Mesodermal cell (in vitro differentiated cells): ENCODE measurements at regions not wholly inside any gene's neighbourhood (a gene's known extent, or its start where the extent isn't known, plus 50 kb on each side); places are given as distances from the start of the nearest gene placed in this dataset.

ENCODE experiments used
- H3K27ac ChIP-seq: 2 replicates; pipeline ENCODE4 v1.7.0; 2013; ENCODE audit warnings: mild to moderate bottlenecking, low read depth, low read length, moderate library complexity; ENCODE audit not compliant: severe bottlenecking
- H3K36me3 ChIP-seq: 2 replicates; pipeline ENCODE4 v1.7.1; 2013; ENCODE audit warnings: mild to moderate bottlenecking, low read length, moderate library complexity; ENCODE audit not compliant: control insufficient read depth, insufficient read depth
- H3K4me1 ChIP-seq: one replicate; pipeline ENCODE4 v1.7.1; 2013; ENCODE audit warnings: mild to moderate bottlenecking, low read length; ENCODE audit not compliant: insufficient read depth, control insufficient read depth, poor library complexity, severe bottlenecking
- H3K4me3 ChIP-seq: 2 replicates; pipeline ENCODE4 v1.7.0; 2013; ENCODE audit warnings: low read length, control low read depth, mild to moderate bottlenecking; ENCODE audit not compliant: insufficient read depth, poor library complexity, severe bottlenecking; ENCODE audit errors: extremely low read depth
- H3K9me3 ChIP-seq: 2 replicates; pipeline ENCODE4 v1.7.1; 2013; ENCODE audit warnings: mild to moderate bottlenecking, low read length, moderate library complexity; ENCODE audit not compliant: control insufficient read depth
- WGBS, 2 experiments: methylation state at CpG; one replicate each; pipeline ENCODE4 v1.1.5; 2013; ENCODE audit warnings: missing lambda C conversion rate in 2 of 2; ENCODE audit not compliant: insufficient coverage in 2 of 2; 5-methylcytosine and 5-hydroxymethylcytosine counted together

DNA sequence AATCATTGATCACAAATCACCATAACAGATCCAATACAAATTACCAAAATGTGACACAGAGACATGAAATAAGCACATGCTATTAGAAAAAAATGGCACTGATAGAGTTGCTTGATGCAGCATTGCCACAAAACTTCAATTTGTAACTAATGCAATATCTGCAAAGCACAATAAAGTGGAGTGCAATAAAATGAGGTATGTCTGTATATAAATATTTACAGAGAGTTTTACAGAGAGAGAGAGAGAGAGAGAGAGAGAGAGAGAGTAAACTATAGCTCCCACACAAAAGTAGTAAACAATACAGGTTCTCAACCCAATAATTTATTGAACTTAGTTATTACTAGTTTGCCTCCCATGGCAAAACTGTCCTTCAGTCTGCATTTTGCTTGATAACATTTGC lies 1807.0 kb downstream of the SUCLG1 start:
- Histone ChIP-seq H3K4me1 (no peaks in the 10 kb centered on the region), H3K27ac (no peak overlapping the region)

DNA sequence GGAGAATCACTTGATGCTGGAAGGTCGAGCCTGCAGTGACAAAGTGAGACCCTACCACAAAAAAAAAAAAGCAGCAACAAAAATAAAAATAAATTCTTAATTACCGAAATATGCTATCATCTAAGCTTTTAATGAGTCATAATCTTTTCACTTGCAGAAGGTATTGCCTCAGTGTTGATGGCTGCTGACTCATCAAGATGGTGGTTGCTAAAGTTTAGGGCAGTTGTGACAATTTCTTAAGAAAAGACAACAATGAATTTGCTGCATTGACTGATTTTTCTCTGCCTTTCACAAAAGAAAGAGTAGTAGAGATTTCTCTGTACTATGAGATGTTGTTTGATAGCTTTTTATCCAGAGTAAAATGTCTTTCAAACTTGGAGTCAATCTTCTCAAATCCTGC lies 1809.0 kb downstream of the SUCLG1 start:
- Histone ChIP-seq H3K9me3 (no peaks in the 10 kb centered on the region), H3K36me3 (no peaks in the 10 kb centered on the region), H3K4me1 (no peaks in the 10 kb centered on the region), H3K4me3 (no peak overlapping the region), H3K27ac (no peak overlapping the region)
- WGBS, 2 experiments, result no CpG with 5 or more reads among the region's 2 CpGs

More for the DNA sequence above, 1807.0 kb downstream of the SUCLG1 start:
- Histone ChIP-seq H3K9me3 (no peaks in the 10 kb centered on the region), H3K36me3 (no peaks in the 10 kb centered on the region), H3K4me3 (no peak overlapping the region)

DNA sequence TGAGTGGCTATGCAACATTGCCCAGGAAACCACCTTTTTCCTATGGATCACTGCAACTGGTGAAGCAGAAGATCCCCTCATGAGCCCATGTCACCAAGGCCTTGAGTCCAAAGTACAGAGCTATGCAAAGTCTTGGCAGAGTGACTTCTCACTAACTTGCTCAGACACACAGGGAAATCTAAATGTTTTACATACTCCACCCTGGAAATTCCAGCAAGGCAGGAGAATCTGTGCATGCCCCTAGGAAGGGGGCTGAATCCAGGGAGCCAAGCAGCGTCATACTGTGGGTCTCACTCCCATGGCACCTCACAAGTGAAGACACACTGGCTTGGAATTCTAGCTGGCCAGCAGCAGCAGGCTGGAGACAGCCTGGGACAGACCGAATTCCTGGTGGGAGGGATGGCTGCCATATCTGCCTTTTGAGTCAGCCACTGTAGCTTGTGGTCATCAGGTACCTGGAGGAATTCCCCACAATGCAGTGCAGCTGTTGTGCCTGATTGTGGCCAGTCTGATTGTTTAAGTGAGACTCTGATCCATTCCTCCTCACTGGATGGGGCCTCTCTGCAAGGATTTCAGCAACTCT lies 1817.4 kb downstream of the SUCLG1 start:
- H3K9me3 ChIP-seq, result peaks cover 16% of the 10 kb centered on the region
- no peak overlapping the region for H3K27ac ChIP-seq
- WGBS, 2 experiments, result 83 to 87% methylated on average over 2 of the region's 2 CpGs
- H3K4me1 ChIP-seq, result no peaks in the 10 kb centered on the region
- no peak overlapping the region for H3K4me3 ChIP-seq
- H3K36me3 ChIP-seq, result no peaks in the 10 kb centered on the region

DNA sequence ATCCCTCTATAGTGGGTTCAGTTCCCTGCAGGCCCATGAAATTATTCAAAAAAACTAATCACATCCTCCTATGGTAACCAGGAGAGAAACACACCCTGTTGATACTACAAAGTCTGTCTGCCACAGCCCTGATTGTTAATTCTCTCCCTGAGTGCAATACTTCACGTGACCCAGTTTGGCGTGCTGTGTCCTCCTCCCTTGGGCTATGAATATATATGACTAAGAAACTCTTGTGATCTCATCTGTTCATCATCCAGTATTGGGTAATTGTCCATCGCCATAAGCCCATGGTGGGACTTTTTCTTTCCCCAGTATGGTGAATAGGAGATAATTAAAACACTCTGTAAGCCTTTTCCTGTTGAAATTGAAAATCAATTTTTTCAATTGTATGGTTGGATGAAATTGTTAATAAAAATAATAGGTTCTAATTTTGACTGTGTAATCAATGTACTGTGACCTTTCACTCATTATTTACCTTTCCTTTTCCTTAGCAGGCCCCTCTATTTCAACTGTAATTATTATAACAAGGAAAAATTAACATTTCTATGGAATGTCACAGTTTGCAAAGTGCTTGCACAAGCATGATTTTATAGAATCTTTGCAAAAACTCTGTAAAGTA lies 1822.6 kb downstream of the SUCLG1 start:
- Histone ChIP-seq H3K4me1 (no peaks in the 10 kb centered on the region), H3K27ac (no peak overlapping the region), H3K36me3 (no peaks in the 10 kb centered on the region), H3K9me3 (peaks cover 16% of the 10 kb centered on the region), H3K4me3 (no peak overlapping the region)
- 100% methylated on average over 1 to 2 of the region's 3 CpGs for WGBS, 2 experiments

DNA sequence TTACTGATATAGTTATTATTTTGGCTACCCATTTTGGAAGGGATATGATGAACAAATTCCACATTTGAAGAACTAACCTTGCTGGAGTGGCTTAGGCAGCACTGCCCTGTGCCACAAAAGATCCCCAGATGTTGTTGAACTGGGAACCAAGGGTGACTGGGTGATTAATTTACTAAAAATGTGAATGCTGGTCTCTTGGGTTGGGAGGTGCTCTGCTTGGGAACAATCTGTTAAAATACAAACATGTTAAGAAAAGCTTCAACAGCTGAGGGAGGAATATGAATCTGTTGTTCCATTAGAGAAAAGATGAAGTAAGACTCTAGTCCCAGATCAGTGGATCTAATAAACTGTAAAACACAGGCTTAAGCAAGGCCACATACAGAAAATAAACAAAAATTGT lies 1860.1 kb downstream of the SUCLG1 start:
- H3K4me1 ChIP-seq, result no peaks in the 10 kb centered on the region
- H3K27ac ChIP-seq, result no peak overlapping the region
- no peak overlapping the region for H3K4me3 ChIP-seq
- H3K9me3 ChIP-seq, result no peaks in the 10 kb centered on the region
- H3K36me3 ChIP-seq, result no peaks in the 10 kb centered on the region

DNA sequence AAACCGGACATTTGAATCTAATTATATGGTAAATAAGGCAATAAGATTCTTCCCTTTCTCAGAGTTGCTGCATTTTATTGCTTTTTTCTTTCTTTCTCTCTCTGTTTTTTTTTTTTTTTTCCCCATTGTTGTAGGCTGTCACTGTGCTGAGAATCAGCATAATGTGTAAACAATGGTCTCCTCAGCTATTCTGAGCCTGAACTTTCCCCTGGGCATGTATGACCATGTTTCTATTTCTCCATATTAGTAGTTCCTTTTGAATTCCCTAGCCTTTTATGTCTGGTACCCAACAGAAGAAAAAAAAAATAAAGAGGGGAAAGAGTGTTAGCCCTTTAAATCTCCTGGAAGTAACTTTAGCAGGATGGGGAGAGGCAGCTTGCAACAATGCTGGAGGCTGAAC lies 1862.5 kb downstream of the SUCLG1 start:
- WGBS, 2 experiments, result no CpG with 5 or more reads among the region's 1 CpG
- H3K4me1 ChIP-seq, result no peaks in the 10 kb centered on the region
- no peak overlapping the region for H3K27ac ChIP-seq
- no peaks in the 10 kb centered on the region for H3K9me3 ChIP-seq
- no peaks in the 10 kb centered on the region for H3K36me3 ChIP-seq
- H3K4me3 ChIP-seq, result no peak overlapping the region

DNA sequence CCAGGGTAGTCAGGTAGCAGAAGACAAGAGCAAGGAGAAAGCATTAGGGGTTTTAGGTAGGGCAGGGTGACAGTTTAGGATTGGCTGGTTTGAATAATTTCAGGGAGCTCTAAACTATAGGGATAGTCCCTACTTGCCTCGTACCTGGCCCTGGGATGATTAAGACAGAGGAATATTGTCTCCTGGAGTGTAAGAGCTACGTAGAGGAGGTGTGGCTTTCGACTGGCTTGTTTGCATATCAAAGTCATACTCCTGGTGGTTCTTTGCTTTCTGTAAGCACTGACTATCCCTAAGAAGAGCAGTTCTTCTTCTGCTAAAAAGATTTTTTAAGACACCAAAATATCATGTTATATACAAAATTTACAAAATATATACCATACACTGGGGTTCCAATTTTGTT lies 1867.4 kb downstream of the SUCLG1 start:
- Histone ChIP-seq H3K27ac (no peak overlapping the region), H3K9me3 (no peaks in the 10 kb centered on the region), H3K36me3 (no peaks in the 10 kb centered on the region), H3K4me3 (no peak overlapping the region), H3K4me1 (no peaks in the 10 kb centered on the region)
- WGBS, 2 experiments, result 30 to 50% methylated on average over 1 of the region's 3 CpGs

DNA sequence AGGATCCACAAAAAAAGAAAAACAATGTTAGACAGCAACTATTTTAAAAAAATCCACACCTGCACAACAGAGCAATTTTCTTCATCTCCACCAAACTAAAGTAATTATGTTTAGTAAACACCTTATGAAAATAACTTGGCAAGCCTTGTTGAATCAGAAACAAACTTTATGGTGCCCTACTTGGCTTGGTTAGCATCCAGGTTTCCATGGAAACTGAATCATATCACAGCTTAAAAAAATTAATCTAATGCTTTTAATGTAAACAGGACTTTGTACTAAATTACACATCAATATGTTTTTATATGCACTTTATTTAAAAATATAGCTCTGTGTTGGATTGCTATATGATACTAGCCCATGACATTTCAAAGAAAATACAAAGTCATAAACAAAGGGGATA lies 1882.4 kb downstream of the SUCLG1 start:
- Histone ChIP-seq H3K27ac (no peak overlapping the region), H3K4me1 (no peaks in the 10 kb centered on the region), H3K36me3 (no peaks in the 10 kb centered on the region), H3K9me3 (peaks cover 2% of the 10 kb centered on the region), H3K4me3 (no peak overlapping the region)

DNA sequence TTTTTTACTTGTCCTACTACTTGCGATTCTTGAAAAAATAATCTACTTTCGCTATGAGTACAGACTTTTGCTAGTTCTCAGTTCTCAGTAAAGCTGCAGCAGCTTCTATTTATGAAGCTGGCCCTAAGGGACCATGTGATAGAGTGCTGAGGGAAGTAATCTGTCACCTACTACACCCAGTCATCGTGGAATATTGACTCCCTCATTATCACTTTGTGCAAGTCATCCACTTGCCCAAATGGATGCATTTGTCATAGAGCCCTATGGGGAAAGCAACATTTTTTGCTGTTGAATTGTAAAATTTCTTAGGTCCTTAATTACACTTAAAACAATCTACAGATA lies 1919.8 kb downstream of the SUCLG1 start:
- no peaks in the 10 kb centered on the region for H3K4me1 ChIP-seq
- no peak overlapping the region for H3K27ac ChIP-seq
- no CpG with 5 or more reads among the region's 3 CpGs for WGBS, 2 experiments
- no peaks in the 10 kb centered on the region for H3K9me3 ChIP-seq
- H3K36me3 ChIP-seq, result no peaks in the 10 kb centered on the region
- no peak overlapping the region for H3K4me3 ChIP-seq

DNA sequence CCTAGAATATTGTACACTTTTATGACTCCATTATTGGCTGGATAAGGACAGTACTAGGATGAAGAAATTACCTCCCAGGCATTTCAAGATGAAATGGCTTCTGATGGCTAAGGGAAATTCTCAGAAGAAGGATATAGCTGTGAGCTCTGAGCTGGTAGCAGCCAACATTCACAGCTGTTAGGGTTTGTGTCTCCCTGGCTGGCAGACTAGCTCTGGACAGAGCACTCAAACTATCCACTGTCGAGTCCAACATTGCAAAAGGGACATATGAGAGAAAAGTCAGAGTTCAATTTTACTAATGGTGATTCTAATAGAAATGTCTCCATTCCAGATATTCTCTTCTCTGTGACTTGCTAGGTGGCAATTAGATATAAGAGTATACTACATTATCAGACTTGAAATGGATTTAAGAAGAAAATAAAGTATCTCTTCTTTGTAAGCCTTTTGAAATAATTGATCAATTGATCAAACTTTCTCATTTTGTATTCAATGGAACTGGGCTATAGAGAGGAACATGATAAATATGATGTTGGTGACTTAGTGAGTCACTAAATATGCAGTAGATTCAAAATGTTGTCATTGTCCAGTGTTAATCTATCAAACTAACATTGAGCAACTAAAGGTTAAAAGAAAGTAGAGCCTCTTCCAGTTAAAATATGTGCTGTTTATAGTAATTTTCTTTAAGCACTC lies 1920.3 kb downstream of the SUCLG1 start:
- Histone ChIP-seq H3K9me3 (no peaks in the 10 kb centered on the region), H3K4me3 (no peak overlapping the region), H3K4me1 (no peaks in the 10 kb centered on the region), H3K27ac (no peak overlapping the region), H3K36me3 (no peaks in the 10 kb centered on the region)
- no CpG with 5 or more reads among the region's 1 CpG for WGBS, 2 experiments

DNA sequence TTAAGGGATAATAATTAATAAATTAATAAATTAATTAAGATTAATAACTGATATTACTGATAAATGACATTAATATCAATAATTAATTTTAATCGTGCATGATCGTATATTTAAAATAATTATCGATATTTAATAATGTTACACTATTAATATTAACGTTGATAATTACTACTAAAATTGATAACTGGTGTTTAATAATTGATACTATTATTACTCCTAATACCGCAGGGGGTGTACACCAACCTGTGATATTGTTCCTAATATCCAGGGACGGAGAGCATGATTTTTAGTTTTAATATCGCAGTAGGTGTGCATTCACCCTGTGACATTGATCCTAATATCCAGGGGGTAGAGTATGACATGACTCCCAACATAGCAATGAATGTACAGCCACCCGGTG lies 1930.8 kb downstream of the SUCLG1 start:
- no peak overlapping the region for H3K4me3 ChIP-seq
- H3K27ac ChIP-seq, result no peak overlapping the region
- H3K36me3 ChIP-seq, result no peaks in the 10 kb centered on the region
- no peaks in the 10 kb centered on the region for H3K4me1 ChIP-seq
- WGBS, 2 experiments, result 83 to 100% methylated on average over 1 to 2 of the region's 8 CpGs
- no peaks in the 10 kb centered on the region for H3K9me3 ChIP-seq
